ENCODE measurements at regions not wholly inside any gene's neighbourhood (a gene's known extent, or its start where the extent isn't known, plus 50 kb on each side); places are given as distances from the start of the nearest gene placed in this dataset.

GRCh38 chr6:167744681-167745669 lies 81.7 kb upstream of the AFDN start:
- no peaks in the 10 kb centered on the region for H3F3A ChIP-seq (ENCODE audit: insufficient read depth, low read depth)
- CTCF ChIA-PET: no interaction called here
- H3K79me2 ChIP-seq (ENCODE audit: low read depth): no peaks in the 10 kb centered on the region
- H3K4me2 ChIP-seq: no peak overlapping the region
- POLR2A ChIA-PET (ENCODE audit: unreplicated experiment): no interaction called here
- TF ChIP-seq EZH2 (IDR thresholded peaks at IDR 0.05; ENCODE audit: low read depth) (no peak), CTCF (conservative IDR thresholded peaks at IDR 0.05) (no peak)
- H3K27me3 ChIP-seq (ENCODE audit: insufficient read depth, low read depth): peaks cover 20% of the 10 kb centered on the region; the same call in 1 of the 2 replicates
- H3K9me2 ChIP-seq (ENCODE audit: insufficient read depth): no peaks in the 10 kb centered on the region
- DNase-seq: no peak
- no peaks in the 10 kb centered on the region; the same call in 1 of the 2 replicates for H3K4me1 ChIP-seq (replicated peaks; ENCODE audit: insufficient read depth)
- H3K4me3 ChIP-seq: no peak overlapping the region
- H3K36me3 ChIP-seq (ENCODE audit: low read depth): no peaks in the 10 kb centered on the region
- no peaks in the 10 kb centered on the region for H3K9me3 ChIP-seq (ENCODE audit: insufficient read depth, low read depth)
- no peak overlapping the region for H2AFZ ChIP-seq
- BruUV-seq (replicated peaks): no TSS peak
- H4K20me1 ChIP-seq (ENCODE audit: insufficient read depth): no peaks in the 10 kb centered on the region
- intact Hi-C loops (cut with micrococcal nuclease; ENCODE audit: unreplicated experiment): no loop called here
- no peak overlapping the region for H3K27ac ChIP-seq

GRCh38 chr6:167745670-167746389 lies 80.9 kb upstream of the AFDN start:
- Histone ChIP-seq H4K20me1 (ENCODE audit: insufficient read depth) (no peaks in the 10 kb centered on the region), H3K9me2 (ENCODE audit: insufficient read depth) (no peaks in the 10 kb centered on the region), H3K27ac (no peak overlapping the region), H3K4me3 (no peak overlapping the region), H3K4me2 (no peak overlapping the region), H3K79me2 (ENCODE audit: low read depth) (no peaks in the 10 kb centered on the region), H3K27me3 (ENCODE audit: insufficient read depth, low read depth) (peaks cover 14% of the 10 kb centered on the region; the same call in 1 of the 2 replicates), H3K36me3 (ENCODE audit: low read depth) (no peaks in the 10 kb centered on the region), H3K9me3 (ENCODE audit: insufficient read depth, low read depth) (no peaks in the 10 kb centered on the region), H3F3A (ENCODE audit: insufficient read depth, low read depth) (no peaks in the 10 kb centered on the region; the same call in 1 of the 2 replicates), H3K4me1 (replicated peaks; ENCODE audit: insufficient read depth) (peaks cover 6% of the 10 kb centered on the region), H2AFZ (no peak overlapping the region)
- ChIA-PET POLR2A (ENCODE audit: unreplicated experiment) (no interaction called here), CTCF (no interaction called here)
- TF ChIP-seq CTCF (conservative IDR thresholded peaks at IDR 0.05): no peak
- no peak for TF ChIP-seq EZH2 (IDR thresholded peaks at IDR 0.05; ENCODE audit: low read depth)
- intact Hi-C loops (cut with micrococcal nuclease; ENCODE audit: unreplicated experiment): no loop called here
- BruUV-seq (replicated peaks): no TSS peak
- DNase-seq: no peak

- H2AFZ ChIP-seq: no peak overlapping the region
- H3K4me2 ChIP-seq: no peak overlapping the region
- H3K36me3 ChIP-seq (ENCODE audit: low read depth): no peaks in the 10 kb centered on the region
- no peaks in the 10 kb centered on the region for H4K20me1 ChIP-seq (ENCODE audit: insufficient read depth)
- peaks cover 14% of the 10 kb centered on the region; the same call in 1 of the 2 replicates for H3K27me3 ChIP-seq (ENCODE audit: insufficient read depth, low read depth)
- H3K9me2 ChIP-seq (ENCODE audit: insufficient read depth): no peaks in the 10 kb centered on the region
- H3K4me1 ChIP-seq (replicated peaks; ENCODE audit: insufficient read depth): peaks cover 10% of the 10 kb centered on the region
- no peak overlapping the region for H3K27ac ChIP-seq
- no peaks in the 10 kb centered on the region for H3K79me2 ChIP-seq (ENCODE audit: low read depth)
- ChIA-PET CTCF (no interaction called here), POLR2A (ENCODE audit: unreplicated experiment) (no interaction called here)
- intact Hi-C loops (cut with micrococcal nuclease; ENCODE audit: unreplicated experiment): no loop called here
- H3K9me3 ChIP-seq (ENCODE audit: insufficient read depth, low read depth): no peaks in the 10 kb centered on the region
- no peak for DNase-seq
- no peak overlapping the region for H3K4me3 ChIP-seq
- no TSS peak for BruUV-seq (replicated peaks)
- H3F3A ChIP-seq (ENCODE audit: insufficient read depth, low read depth): peaks cover 3% of the 10 kb centered on the region; the same call in 1 of the 2 replicates
- TF ChIP-seq CTCF (conservative IDR thresholded peaks at IDR 0.05) (no peak), EZH2 (IDR thresholded peaks at IDR 0.05; ENCODE audit: low read depth) (no peak)
These were observed 80.3 kb upstream of the AFDN start for GRCh38 chr6:167746390-167746907.
